Keratinocyte (primary cell): ENCODE measurements at regions not wholly inside any gene's neighbourhood (a gene's known extent, or its start where the extent isn't known, plus 50 kb on each side); places are given as distances from the start of the nearest gene placed in this dataset.

Experiments used
- DNase-seq: peaks from one replicate; pipeline ENCODE4 v3.0.0-alpha.2; 2011; ENCODE audit warnings: low read depth, missing footprints, low spot score
- FAIRE-seq: peaks from 2 replicates; lab custom pipeline; 2011; peaks lifted over from hg19 to GRCh38; lab: Jason Lieb, UNC
- H2AFZ ChIP-seq: 2 replicates; pipeline ENCODE4 v1.6.0; 2012; ENCODE audit warnings: low read length, control low read depth, inconsistent platforms; ENCODE audit not compliant: control insufficient read depth
- H3K27ac ChIP-seq: 2 replicates; pipeline ENCODE4 v1.5.1; 2011; ENCODE audit warnings: low read length; ENCODE audit not compliant: control insufficient read depth, insufficient read depth
- H3K27me3 ChIP-seq: 3 replicates; pipeline ENCODE4 v1.6.0; 2011; ENCODE audit warnings: low read length; ENCODE audit not compliant: control insufficient read depth, insufficient read depth; ENCODE audit errors: extremely low read depth
- H3K36me3 ChIP-seq, 2 experiments: 2 replicates in 1 of 2; 3 replicates in 1 of 2; pipeline ENCODE4 v1.5.1; 2011; ENCODE audit warnings: low read length in 2 of 2, mild to moderate bottlenecking in 1 of 2; ENCODE audit not compliant: control insufficient read depth in 2 of 2, insufficient read depth in 2 of 2; ENCODE audit errors: extremely low read depth in 1 of 2
- H3K4me1 ChIP-seq: 3 replicates; pipeline ENCODE4 v1.5.1; 2011; ENCODE audit warnings: low read length; ENCODE audit not compliant: control insufficient read depth, insufficient read depth; ENCODE audit errors: extremely low read depth
- H3K4me2 ChIP-seq: 3 replicates; pipeline ENCODE4 v1.6.0; 2011; ENCODE audit warnings: low read depth, low read length; ENCODE audit not compliant: control insufficient read depth, insufficient read depth; ENCODE audit errors: extremely low read depth
- H3K4me3 ChIP-seq, 3 experiments: fragments of 200-600 bp in 1 of 3; sonication (generic) in 1 of 3; 2 replicates in 2 of 3; 3 replicates in 1 of 3; pipeline ENCODE4 v1.5.1; 2011 to 2016; ENCODE audit warnings: low read length in 3 of 3, mild to moderate bottlenecking in 3 of 3, control low read depth in 2 of 3, inconsistent platforms in 1 of 3, low read depth in 1 of 3, mixed read lengths in 1 of 3, mixed run types in 1 of 3, moderate library complexity in 1 of 3; ENCODE audit not compliant: control insufficient read depth in 2 of 3, insufficient read depth in 2 of 3; ENCODE audit errors: extremely low read depth in 1 of 3
- H3K79me2 ChIP-seq: 2 replicates; pipeline ENCODE4 v1.6.0; 2012; ENCODE audit warnings: low read length; ENCODE audit not compliant: control insufficient read depth, insufficient read depth
- H3K9ac ChIP-seq: 3 replicates; pipeline ENCODE4 v1.6.0; 2011; ENCODE audit warnings: low read length; ENCODE audit not compliant: control insufficient read depth, insufficient read depth; ENCODE audit errors: extremely low read depth
- H3K9me1 ChIP-seq: 3 replicates; pipeline ENCODE4 v1.6.0; 2011; ENCODE audit warnings: low read length; ENCODE audit not compliant: control insufficient read depth, insufficient read depth; ENCODE audit errors: extremely low read depth
- H3K9me3 ChIP-seq: 2 replicates; pipeline ENCODE4 v1.5.1; 2012; ENCODE audit warnings: low read depth, low read length; ENCODE audit not compliant: control insufficient read depth
- H4K20me1 ChIP-seq: 3 replicates; pipeline ENCODE4 v1.6.0; 2011; ENCODE audit warnings: low read length; ENCODE audit not compliant: control insufficient read depth, insufficient read depth; ENCODE audit errors: extremely low read depth
- EZH2 ChIP-seq: IDR thresholded peaks from one replicate; pipeline ENCODE4 v1.6.1; 2012; ENCODE audit warnings: inconsistent platforms, mild to moderate bottlenecking, low read length, moderate library complexity
- dilution Hi-C: fragments of 300-500 bp; cut with MboI; formaldehyde crosslinking; loops from one replicate; pipeline ENCODE4 v1.7.0; 2020; ENCODE audit warnings: low sequenced_read_pairs; ENCODE audit not compliant: extremely low pct_ligation_motif_present
- TF ChIP-seq, protein P1 (sequence below), 3 experiments: IDR thresholded peaks in 1 of 3; conservative IDR thresholded peaks in 1 of 3; optimal IDR thresholded peaks in 1 of 3; 2 replicates in 2 of 3; 3 replicates in 1 of 3; pipeline versions ENCODE3 to v1.5.1; 2011; ENCODE audit warnings: low read length in 3 of 3, mild to moderate bottlenecking in 3 of 3, moderate library complexity in 2 of 3, control low read depth in 1 of 3, inconsistent platforms in 1 of 3; ENCODE audit not compliant: insufficient read depth in 2 of 3; ENCODE audit errors: extremely low read depth in 1 of 3

DNA sequence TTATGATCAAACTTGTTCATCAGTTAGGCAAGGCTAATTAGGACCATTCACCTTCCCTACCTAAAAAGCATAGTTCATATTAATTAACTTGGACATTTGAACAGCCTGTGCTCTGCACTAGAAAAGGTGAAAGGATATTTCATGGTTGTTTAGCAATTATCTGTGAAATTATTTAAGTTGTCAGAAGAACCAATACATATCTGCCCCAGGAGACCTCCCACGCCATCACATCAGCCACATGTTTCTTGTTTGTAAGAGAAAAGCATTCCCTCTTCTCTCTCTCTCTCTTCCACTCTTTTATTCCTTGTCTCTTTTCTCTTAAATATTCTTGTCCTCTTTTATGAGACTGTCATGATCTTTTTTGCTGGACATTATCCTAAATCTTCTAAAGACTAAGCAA is 282.0 kb upstream of the RND3 start:
- DNase-seq: no peak
- no peak overlapping the region for H3K4me3 ChIP-seq
- TF ChIP-seq, protein P1, sequence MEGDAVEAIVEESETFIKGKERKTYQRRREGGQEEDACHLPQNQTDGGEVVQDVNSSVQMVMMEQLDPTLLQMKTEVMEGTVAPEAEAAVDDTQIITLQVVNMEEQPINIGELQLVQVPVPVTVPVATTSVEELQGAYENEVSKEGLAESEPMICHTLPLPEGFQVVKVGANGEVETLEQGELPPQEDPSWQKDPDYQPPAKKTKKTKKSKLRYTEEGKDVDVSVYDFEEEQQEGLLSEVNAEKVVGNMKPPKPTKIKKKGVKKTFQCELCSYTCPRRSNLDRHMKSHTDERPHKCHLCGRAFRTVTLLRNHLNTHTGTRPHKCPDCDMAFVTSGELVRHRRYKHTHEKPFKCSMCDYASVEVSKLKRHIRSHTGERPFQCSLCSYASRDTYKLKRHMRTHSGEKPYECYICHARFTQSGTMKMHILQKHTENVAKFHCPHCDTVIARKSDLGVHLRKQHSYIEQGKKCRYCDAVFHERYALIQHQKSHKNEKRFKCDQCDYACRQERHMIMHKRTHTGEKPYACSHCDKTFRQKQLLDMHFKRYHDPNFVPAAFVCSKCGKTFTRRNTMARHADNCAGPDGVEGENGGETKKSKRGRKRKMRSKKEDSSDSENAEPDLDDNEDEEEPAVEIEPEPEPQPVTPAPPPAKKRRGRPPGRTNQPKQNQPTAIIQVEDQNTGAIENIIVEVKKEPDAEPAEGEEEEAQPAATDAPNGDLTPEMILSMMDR (optimal IDR thresholded peaks at IDR 0.05 in 1 of 3, IDR thresholded peaks at IDR 0.05 in 1 of 3, conservative IDR thresholded peaks at IDR 0.05 in 1 of 3; ENCODE audit: extremely low read depth in 1 of 3, insufficient read depth in 2 of 3, low read length in 3 of 3): no peak
- no peak for TF ChIP-seq EZH2
- H3K4me2 ChIP-seq: no peak overlapping the region
- no peak for FAIRE-seq
- H3K9me1 ChIP-seq: no peaks in the 10 kb centered on the region
- H3K9me3 ChIP-seq: no peaks in the 10 kb centered on the region
- dilution Hi-C loops: no loop called here
- H3K27me3 ChIP-seq: no peaks in the 10 kb centered on the region
- H3K4me1 ChIP-seq: no peaks in the 10 kb centered on the region
- no peaks in the 10 kb centered on the region for H3K36me3 ChIP-seq
- H2AFZ ChIP-seq: no peak overlapping the region
- no peaks in the 10 kb centered on the region for H3K79me2 ChIP-seq
- no peak overlapping the region for H3K9ac ChIP-seq
- H4K20me1 ChIP-seq: no peaks in the 10 kb centered on the region
- H3K27ac ChIP-seq: no peak overlapping the region

- H4K20me1 ChIP-seq: no peaks in the 10 kb centered on the region
- no peaks in the 10 kb centered on the region for H3K9me3 ChIP-seq
- FAIRE-seq: no peak
- no peak for TF ChIP-seq EZH2
- TF ChIP-seq, protein P1 (optimal IDR thresholded peaks at IDR 0.05 in 1 of 3, IDR thresholded peaks at IDR 0.05 in 1 of 3, conservative IDR thresholded peaks at IDR 0.05 in 1 of 3; ENCODE audit: extremely low read depth in 1 of 3, insufficient read depth in 2 of 3, low read length in 3 of 3): no peak
- H3K9me1 ChIP-seq: no peaks in the 10 kb centered on the region
- H2AFZ ChIP-seq: no peak overlapping the region
- H3K4me1 ChIP-seq: no peaks in the 10 kb centered on the region
- no peak overlapping the region for H3K4me3 ChIP-seq
- H3K79me2 ChIP-seq: no peaks in the 10 kb centered on the region
- no peaks in the 10 kb centered on the region for H3K27me3 ChIP-seq
- H3K36me3 ChIP-seq: no peaks in the 10 kb centered on the region
- no peak for DNase-seq
- no peak overlapping the region for H3K27ac ChIP-seq
- no peak overlapping the region for H3K9ac ChIP-seq
- dilution Hi-C loops: no loop called here
- H3K4me2 ChIP-seq: no peak overlapping the region
Measured at GRCh38 chr2:150767991-150768746, 280.7 kb upstream of the RND3 start.
